A549 (cell line): ENCODE measurements at regions not wholly inside any gene's neighbourhood (a gene's known extent, or its start where the extent isn't known, plus 50 kb on each side); places are given as distances from the start of the nearest gene placed in this dataset.

Experiments used
- CEBPB ChIP-seq, 2 experiments: fragments of >200 bp in 1 of 2; sonication (Bioruptor Twin) in 1 of 2; formaldehyde crosslinking in 1 of 2; IDR thresholded peaks; 2 replicates each; pipeline ENCODE4 v1.6.1; 2012 to 2016
- CHD4 ChIP-seq: fragments of 200-600 bp; sonication (generic); IDR thresholded peaks from 2 replicates; pipeline ENCODE4 v1.6.1; 2016; ENCODE audit warnings: antibody characterized with exemption, mild to moderate bottlenecking, borderline replicate concordance
- CTCF ChIP-seq: fragments of >200 bp; sonication (Bioruptor Twin); formaldehyde crosslinking; IDR thresholded peaks from 3 replicates; pipeline ENCODE4 v1.5.1; 2016
- KDM5A ChIP-seq: fragments of 200-600 bp; sonication (generic); IDR thresholded peaks from 2 replicates; pipeline ENCODE4 v1.6.1; 2016; ENCODE audit warnings: antibody characterized with exemption, mild to moderate bottlenecking
- POLR2A ChIP-seq: IDR thresholded peaks from 2 replicates; pipeline ENCODE4 v1.6.1; 2012; ENCODE audit warnings: mild to moderate bottlenecking, low read length
- REST ChIP-seq: fragments of 200-600 bp; sonication (generic); IDR thresholded peaks from 2 replicates; pipeline ENCODE4 v1.6.1; 2016; ENCODE audit warnings: antibody characterized with exemption, mild to moderate bottlenecking, moderate library complexity

- TF ChIP-seq REST (no peak), POLR2A (no peak), KDM5A (no peak), CEBPB (IDR thresholded peaks at IDR 0.05) (no peak), CTCF (no peak), CHD4 (no peak)
Observed at GRCh38 chr4:10295301-10295700, 161.9 kb downstream of the ZNF518B start.
